ENCODE measurements at regions not wholly inside any gene's neighbourhood (a gene's known extent, or its start where the extent isn't known, plus 50 kb on each side); places are given as distances from the start of the nearest gene placed in this dataset.

GRCh38 chr2:43171789-43172188 lies 54.6 kb downstream of the ZFP36L2 start:
- no TSS peak for BruUV-seq (replicated peaks)
- peaks cover 23% of the 10 kb centered on the region for H3K36me3 Mint-ChIP-seq (ENCODE audit: insufficient read depth, unreplicated experiment)
- intact Hi-C loops (cut with micrococcal nuclease; ENCODE audit: unreplicated experiment): no loop called here
- no peak for TF ChIP-seq CTCF (IDR thresholded peaks at IDR 0.05; ENCODE audit: unreplicated experiment)
- no peaks in the 10 kb centered on the region for H3K27me3 Mint-ChIP-seq (ENCODE audit: unreplicated experiment)
- no peaks in the 10 kb centered on the region for H3K9me3 Mint-ChIP-seq (ENCODE audit: low read depth, unreplicated experiment)
- H3K4me1 Mint-ChIP-seq (ENCODE audit: low read depth, unreplicated experiment): peaks cover 61% of the 10 kb centered on the region
- H3K27ac Mint-ChIP-seq (ENCODE audit: unreplicated experiment): no peak overlapping the region
- peak; percentile 58 for DNase-seq
- CTCF ChIA-PET: no interaction called here
- H3K4me3 Mint-ChIP-seq (ENCODE audit: low read depth, unreplicated experiment): no peak overlapping the region

- H3K4me1 Mint-ChIP-seq (ENCODE audit: low read depth, unreplicated experiment): peaks cover 60% of the 10 kb centered on the region
- no peak for DNase-seq
- TF ChIP-seq CTCF (IDR thresholded peaks at IDR 0.05; ENCODE audit: unreplicated experiment): no peak
- peaks cover 23% of the 10 kb centered on the region for H3K36me3 Mint-ChIP-seq (ENCODE audit: insufficient read depth, unreplicated experiment)
- H3K27me3 Mint-ChIP-seq (ENCODE audit: unreplicated experiment): no peaks in the 10 kb centered on the region
- BruUV-seq (replicated peaks): no TSS peak
- CTCF ChIA-PET: interaction anchor here (1.6 to 2.4 kb wide), 4 partner anchors 10 to 51 kb away, joined by 4 to 10 read pairs (median 9); no protein-coding TSS in a partner anchor
- H3K27ac Mint-ChIP-seq (ENCODE audit: unreplicated experiment): peak overlapping the region; percentile 91
- intact Hi-C loops (cut with micrococcal nuclease; ENCODE audit: unreplicated experiment): no loop called here
- no peaks in the 10 kb centered on the region for H3K9me3 Mint-ChIP-seq (ENCODE audit: low read depth, unreplicated experiment)
- peak overlapping the region; percentile 63 for H3K4me3 Mint-ChIP-seq (ENCODE audit: low read depth, unreplicated experiment)
Measured at GRCh38 chr2:43170405-43171105, 55.9 kb downstream of the ZFP36L2 start.

- Mint-ChIP-seq H3K27ac (ENCODE audit: unreplicated experiment) (peak overlapping the region; percentile 91), H3K9me3 (ENCODE audit: low read depth, unreplicated experiment) (no peaks in the 10 kb centered on the region), H3K4me1 (ENCODE audit: low read depth, unreplicated experiment) (peaks cover 54% of the 10 kb centered on the region), H3K4me3 (ENCODE audit: low read depth, unreplicated experiment) (peak overlapping the region; percentile 63), H3K36me3 (ENCODE audit: insufficient read depth, unreplicated experiment) (peaks cover 23% of the 10 kb centered on the region), H3K27me3 (ENCODE audit: unreplicated experiment) (no peaks in the 10 kb centered on the region)
- peak; percentile 77 for TF ChIP-seq CTCF (IDR thresholded peaks at IDR 0.05; ENCODE audit: unreplicated experiment)
- intact Hi-C loops (cut with micrococcal nuclease; ENCODE audit: unreplicated experiment): loop anchor here (1.0 to 5.0 kb wide), 2 partner anchors 9 to 52 kb away; no protein-coding TSS in a partner anchor
- DNase-seq: peak; percentile 73
- BruUV-seq (replicated peaks): no TSS peak
- CTCF ChIA-PET: interaction anchor here (1.6 to 2.4 kb wide), 4 partner anchors 11 to 52 kb away, joined by 4 to 10 read pairs (median 9); no protein-coding TSS in a partner anchor
Measured at GRCh38 chr2:43169987-43170386, 56.4 kb downstream of the ZFP36L2 start.

GRCh38 chr2:43169099-43169945 lies 57.1 kb downstream of the ZFP36L2 start:
- Mint-ChIP-seq H3K9me3 (ENCODE audit: low read depth, unreplicated experiment) (no peaks in the 10 kb centered on the region), H3K4me1 (ENCODE audit: low read depth, unreplicated experiment) (peaks cover 53% of the 10 kb centered on the region), H3K36me3 (ENCODE audit: insufficient read depth, unreplicated experiment) (peaks cover 23% of the 10 kb centered on the region), H3K27me3 (ENCODE audit: unreplicated experiment) (no peaks in the 10 kb centered on the region), H3K4me3 (ENCODE audit: low read depth, unreplicated experiment) (peak overlapping the region; percentile 63), H3K27ac (ENCODE audit: unreplicated experiment) (peak overlapping the region; percentile 91)
- no TSS peak for BruUV-seq (replicated peaks)
- TF ChIP-seq CTCF (IDR thresholded peaks at IDR 0.05; ENCODE audit: unreplicated experiment): no peak
- CTCF ChIA-PET: interaction anchor here (0.5 to 2.4 kb wide), 14 partner anchors 9 to 194 kb away, joined by 3 to 10 read pairs (median 4); no protein-coding TSS in a partner anchor
- peak; percentile 87 for DNase-seq
- intact Hi-C loops (cut with micrococcal nuclease; ENCODE audit: unreplicated experiment): loop anchor here (1.0 to 5.0 kb wide), 2 partner anchors 10 to 53 kb away; no protein-coding TSS in a partner anchor

All from Calu3 (cell line).